ENCODE measurements at regions not wholly inside any gene's neighbourhood (a gene's known extent, or its start where the extent isn't known, plus 50 kb on each side); places are given as distances from the start of the nearest gene placed in this dataset.

GRCh38 chr1:226475142-226475511 is 67.2 kb upstream of the PARP1 start:
- Histone ChIP-seq H3K4me1 (ENCODE audit: control insufficient read depth in 2 of 2, insufficient read depth in 2 of 2, low read length in 2 of 2) (no peaks in the 10 kb centered on the region), H3K27me3 (replicated peaks in 1 of 4; ENCODE audit: control extremely low read depth in 1 of 4, control insufficient read depth in 3 of 4, insufficient read depth in 4 of 4, low read length in 3 of 4) (peaks cover 0 to 5% (median 0%) of the 10 kb centered on the region in 4 experiments), H3K9ac (ENCODE audit: low read length) (no peak overlapping the region), H4K20me1 (ENCODE audit: control insufficient read depth, insufficient read depth, low read length, poor library complexity, severe bottlenecking) (no peaks in the 10 kb centered on the region), H3K79me2 (ENCODE audit: control insufficient read depth, insufficient read depth, low read length) (no peaks in the 10 kb centered on the region), H3K4me3 (ENCODE audit: control extremely low read depth in 1 of 5, extremely low read depth in 1 of 5, insufficient read depth in 1 of 5, low read depth in 2 of 5, low read length in 4 of 5) (no peak overlapping the region), H3K9me3 (ENCODE audit: control extremely low read depth in 1 of 3, control insufficient read depth in 2 of 3, insufficient read depth in 1 of 3, low read length in 2 of 3) (no peaks in the 10 kb centered on the region), H3K4me2 (replicated peaks; ENCODE audit: low read depth, low read length, poor library complexity, severe bottlenecking) (no peak overlapping the region), H3K36me3 (replicated peaks in 1 of 2; ENCODE audit: control extremely low read depth in 1 of 2, control insufficient read depth in 1 of 2, extremely low read depth in 1 of 2, insufficient read depth in 2 of 2, low read length in 1 of 2) (no peaks in the 10 kb centered on the region), H3K27ac (ENCODE audit: low read length in 2 of 2) (no peak overlapping the region), H2AFZ (ENCODE audit: insufficient read depth, low read depth, low read length, poor library complexity, severe bottlenecking) (no peak overlapping the region)
- TF ChIP-seq CTCF (IDR thresholded peaks at IDR 0.05) (no peak), EZH2 (IDR thresholded peaks at IDR 0.05; ENCODE audit: borderline replicate concordance, insufficient read depth, low read depth, low read length, poor library complexity, severe bottlenecking) (no peak)
- DNase-seq = no peak
- Mint-ChIP-seq H3K9me3 (ENCODE audit: insufficient read depth) (no peaks in the 10 kb centered on the region), H3K4me1 (no peaks in the 10 kb centered on the region), H3K4me3 (no peak overlapping the region), H3K27me3 (peaks cover 18% of the 10 kb centered on the region), H3K27ac (no peak overlapping the region)
- CTCF ChIA-PET = no interaction called here
- ATAC-seq (ENCODE audit: low read depth) = no peak
- intact Hi-C loops (cut with micrococcal nuclease) = no loop called here
- no CpG with 5 or more reads among the region's 6 CpGs for WGBS (ENCODE audit: insufficient coverage)
- POLR2A ChIA-PET = no interaction called here

GRCh38 chr1:226476066-226476465 is 68.2 kb upstream of the PARP1 start:
- Histone ChIP-seq H2AFZ (ENCODE audit: insufficient read depth, low read depth, low read length, poor library complexity, severe bottlenecking) (no peak overlapping the region), H3K4me2 (replicated peaks; ENCODE audit: low read depth, low read length, poor library complexity, severe bottlenecking) (no peak overlapping the region), H3K27ac (ENCODE audit: low read length in 2 of 2) (no peak overlapping the region), H3K9ac (ENCODE audit: low read length) (no peak overlapping the region), H4K20me1 (ENCODE audit: control insufficient read depth, insufficient read depth, low read length, poor library complexity, severe bottlenecking) (no peaks in the 10 kb centered on the region), H3K4me3 (ENCODE audit: control extremely low read depth in 1 of 5, extremely low read depth in 1 of 5, insufficient read depth in 1 of 5, low read depth in 2 of 5, low read length in 4 of 5) (no peak overlapping the region), H3K79me2 (ENCODE audit: control insufficient read depth, insufficient read depth, low read length) (no peaks in the 10 kb centered on the region), H3K27me3 (replicated peaks in 1 of 4; ENCODE audit: control extremely low read depth in 1 of 4, control insufficient read depth in 3 of 4, insufficient read depth in 4 of 4, low read length in 3 of 4) (peaks cover 0 to 5% (median 0%) of the 10 kb centered on the region in 4 experiments), H3K4me1 (ENCODE audit: control insufficient read depth in 2 of 2, insufficient read depth in 2 of 2, low read length in 2 of 2) (no peaks in the 10 kb centered on the region), H3K36me3 (replicated peaks in 1 of 2; ENCODE audit: control extremely low read depth in 1 of 2, control insufficient read depth in 1 of 2, extremely low read depth in 1 of 2, insufficient read depth in 2 of 2, low read length in 1 of 2) (no peaks in the 10 kb centered on the region), H3K9me3 (ENCODE audit: control extremely low read depth in 1 of 3, control insufficient read depth in 2 of 3, insufficient read depth in 1 of 3, low read length in 2 of 3) (no peaks in the 10 kb centered on the region)
- WGBS (ENCODE audit: insufficient coverage) = 91% methylated on average over 3 of the region's 5 CpGs
- no peak for TF ChIP-seq EZH2 (IDR thresholded peaks at IDR 0.05; ENCODE audit: borderline replicate concordance, insufficient read depth, low read depth, low read length, poor library complexity, severe bottlenecking)
- TF ChIP-seq CTCF (IDR thresholded peaks at IDR 0.05) = no peak
- ChIA-PET POLR2A (no interaction called here), CTCF (no interaction called here)
- Mint-ChIP-seq H3K9me3 (ENCODE audit: insufficient read depth) (no peaks in the 10 kb centered on the region), H3K4me3 (no peak overlapping the region), H3K27ac (no peak overlapping the region), H3K27me3 (peaks cover 15% of the 10 kb centered on the region), H3K4me1 (no peaks in the 10 kb centered on the region)
- no peak for ATAC-seq (ENCODE audit: low read depth)
- intact Hi-C loops (cut with micrococcal nuclease) = no loop called here
- no peak for DNase-seq

Data from B cell (primary cell).